ENCODE measurements at regions not wholly inside any gene's neighbourhood (a gene's known extent, or its start where the extent isn't known, plus 50 kb on each side); places are given as distances from the start of the nearest gene placed in this dataset.

GRCh38 chr3:72318504-72319193 lies 529.6 kb downstream of the SHQ1 start:
- intact Hi-C loops (cut with DNase I): no loop called here
- Histone ChIP-seq H3K4me3 (no peak overlapping the region), H3K27ac (no peak overlapping the region), H3K36me3 (no peaks in the 10 kb centered on the region), H3K9me3 (no peaks in the 10 kb centered on the region), H3K4me1 (no peaks in the 10 kb centered on the region), H3K27me3 (ENCODE audit: low read depth) (no peaks in the 10 kb centered on the region)
- TF ChIP-seq CTCF (IDR thresholded peaks at IDR 0.05): no peak
- DNase-seq: no peak
- no peak for ATAC-seq

GRCh38 chr3:72317491-72317890 lies 530.8 kb downstream of the SHQ1 start:
- intact Hi-C loops (cut with DNase I): no loop called here
- H3K27ac ChIP-seq: no peak overlapping the region
- no peak for TF ChIP-seq CTCF (IDR thresholded peaks at IDR 0.05)

GRCh38 chr3:72316501-72317279 lies 531.6 kb downstream of the SHQ1 start:
- intact Hi-C loops (cut with DNase I): no loop called here
- Histone ChIP-seq H3K9me3 (no peaks in the 10 kb centered on the region), H3K36me3 (no peaks in the 10 kb centered on the region), H3K4me3 (no peak overlapping the region), H3K4me1 (no peaks in the 10 kb centered on the region), H3K27me3 (ENCODE audit: low read depth) (no peaks in the 10 kb centered on the region), H3K27ac (no peak overlapping the region)
- DNase-seq (no peak), ATAC-seq (no peak)
- no peak for TF ChIP-seq CTCF (IDR thresholded peaks at IDR 0.05)

More at GRCh38 chr3:72317491-72317890, 530.8 kb downstream of the SHQ1 start:
- no peaks in the 10 kb centered on the region for H3K4me1 ChIP-seq
- H3K9me3 ChIP-seq: no peaks in the 10 kb centered on the region
- ATAC-seq: peak in 1 of 2 donors; percentile 42
- H3K27me3 ChIP-seq (ENCODE audit: low read depth): no peaks in the 10 kb centered on the region
- H3K4me3 ChIP-seq: no peak overlapping the region
- no peaks in the 10 kb centered on the region for H3K36me3 ChIP-seq
- DNase-seq: no peak

- Histone ChIP-seq H3K9me3 (no peaks in the 10 kb centered on the region), H3K36me3 (no peaks in the 10 kb centered on the region), H3K27me3 (ENCODE audit: low read depth) (no peaks in the 10 kb centered on the region), H3K4me3 (no peak overlapping the region), H3K4me1 (peaks cover 22% of the 10 kb centered on the region), H3K27ac (no peak overlapping the region)
- no peak for TF ChIP-seq CTCF (IDR thresholded peaks at IDR 0.05)
- intact Hi-C loops (cut with DNase I): no loop called here
- ATAC-seq (no peak), DNase-seq (no peak)
Observed at GRCh38 chr3:72313308-72313707, 528.4 kb upstream of the PROK2 start.

- no peak for ATAC-seq
Observed at GRCh38 chr3:72312339-72312738, 527.4 kb upstream of the PROK2 start.

More at GRCh38 chr3:72312339-72312738, 527.4 kb upstream of the PROK2 start:
- no peaks in the 10 kb centered on the region for H3K9me3 ChIP-seq
- H3K36me3 ChIP-seq: no peaks in the 10 kb centered on the region
- no peaks in the 10 kb centered on the region for H3K27me3 ChIP-seq (ENCODE audit: low read depth)
- H3K4me3 ChIP-seq: no peak overlapping the region
- no peak overlapping the region for H3K27ac ChIP-seq
- H3K4me1 ChIP-seq: peaks cover 22% of the 10 kb centered on the region
- no peak for DNase-seq
- intact Hi-C loops (cut with DNase I): no loop called here
- TF ChIP-seq CTCF (IDR thresholded peaks at IDR 0.05): no peak
